ENCODE measurements at regions not wholly inside any gene's neighbourhood (a gene's known extent, or its start where the extent isn't known, plus 50 kb on each side); places are given as distances from the start of the nearest gene placed in this dataset.

- TF ChIP-seq POLR2AphosphoS5 (IDR thresholded peaks at IDR 0.05) (no peak), POLR2A (IDR thresholded peaks at IDR 0.05) (no peak), CTCF (IDR thresholded peaks at IDR 0.05) (no peak)
These were observed 185.8 kb upstream of the PPP2R3A start for GRCh38 chr3:135779590-135780235.
